ENCODE measurements at regions not wholly inside any gene's neighbourhood (a gene's known extent, or its start where the extent isn't known, plus 50 kb on each side); places are given as distances from the start of the nearest gene placed in this dataset.
A peak's percentile ranks its signal among the peaks of the same experiment; 100 is the strongest.

- DNase-seq (ENCODE audit: low spot score) (no peak), ATAC-seq (no peak)
- H3K4me1 ChIP-seq (ENCODE audit: insufficient read depth) = no peaks in the 10 kb centered on the region
- no peak overlapping the region for H3K4me3 ChIP-seq
- H3K4me2 ChIP-seq = no peak overlapping the region
- no peaks in the 10 kb centered on the region for H3K4me1 Mint-ChIP-seq
- no peaks in the 10 kb centered on the region for H3K36me3 Mint-ChIP-seq (ENCODE audit: low read depth)
- H3K4me3 Mint-ChIP-seq = no peak overlapping the region
- no peaks in the 10 kb centered on the region for H3K9me2 ChIP-seq (ENCODE audit: insufficient read depth)
- TF ChIP-seq JUNB (IDR thresholded peaks at IDR 0.05; ENCODE audit: unreplicated experiment) = no peak
- TF ChIP-seq, protein P1, sequence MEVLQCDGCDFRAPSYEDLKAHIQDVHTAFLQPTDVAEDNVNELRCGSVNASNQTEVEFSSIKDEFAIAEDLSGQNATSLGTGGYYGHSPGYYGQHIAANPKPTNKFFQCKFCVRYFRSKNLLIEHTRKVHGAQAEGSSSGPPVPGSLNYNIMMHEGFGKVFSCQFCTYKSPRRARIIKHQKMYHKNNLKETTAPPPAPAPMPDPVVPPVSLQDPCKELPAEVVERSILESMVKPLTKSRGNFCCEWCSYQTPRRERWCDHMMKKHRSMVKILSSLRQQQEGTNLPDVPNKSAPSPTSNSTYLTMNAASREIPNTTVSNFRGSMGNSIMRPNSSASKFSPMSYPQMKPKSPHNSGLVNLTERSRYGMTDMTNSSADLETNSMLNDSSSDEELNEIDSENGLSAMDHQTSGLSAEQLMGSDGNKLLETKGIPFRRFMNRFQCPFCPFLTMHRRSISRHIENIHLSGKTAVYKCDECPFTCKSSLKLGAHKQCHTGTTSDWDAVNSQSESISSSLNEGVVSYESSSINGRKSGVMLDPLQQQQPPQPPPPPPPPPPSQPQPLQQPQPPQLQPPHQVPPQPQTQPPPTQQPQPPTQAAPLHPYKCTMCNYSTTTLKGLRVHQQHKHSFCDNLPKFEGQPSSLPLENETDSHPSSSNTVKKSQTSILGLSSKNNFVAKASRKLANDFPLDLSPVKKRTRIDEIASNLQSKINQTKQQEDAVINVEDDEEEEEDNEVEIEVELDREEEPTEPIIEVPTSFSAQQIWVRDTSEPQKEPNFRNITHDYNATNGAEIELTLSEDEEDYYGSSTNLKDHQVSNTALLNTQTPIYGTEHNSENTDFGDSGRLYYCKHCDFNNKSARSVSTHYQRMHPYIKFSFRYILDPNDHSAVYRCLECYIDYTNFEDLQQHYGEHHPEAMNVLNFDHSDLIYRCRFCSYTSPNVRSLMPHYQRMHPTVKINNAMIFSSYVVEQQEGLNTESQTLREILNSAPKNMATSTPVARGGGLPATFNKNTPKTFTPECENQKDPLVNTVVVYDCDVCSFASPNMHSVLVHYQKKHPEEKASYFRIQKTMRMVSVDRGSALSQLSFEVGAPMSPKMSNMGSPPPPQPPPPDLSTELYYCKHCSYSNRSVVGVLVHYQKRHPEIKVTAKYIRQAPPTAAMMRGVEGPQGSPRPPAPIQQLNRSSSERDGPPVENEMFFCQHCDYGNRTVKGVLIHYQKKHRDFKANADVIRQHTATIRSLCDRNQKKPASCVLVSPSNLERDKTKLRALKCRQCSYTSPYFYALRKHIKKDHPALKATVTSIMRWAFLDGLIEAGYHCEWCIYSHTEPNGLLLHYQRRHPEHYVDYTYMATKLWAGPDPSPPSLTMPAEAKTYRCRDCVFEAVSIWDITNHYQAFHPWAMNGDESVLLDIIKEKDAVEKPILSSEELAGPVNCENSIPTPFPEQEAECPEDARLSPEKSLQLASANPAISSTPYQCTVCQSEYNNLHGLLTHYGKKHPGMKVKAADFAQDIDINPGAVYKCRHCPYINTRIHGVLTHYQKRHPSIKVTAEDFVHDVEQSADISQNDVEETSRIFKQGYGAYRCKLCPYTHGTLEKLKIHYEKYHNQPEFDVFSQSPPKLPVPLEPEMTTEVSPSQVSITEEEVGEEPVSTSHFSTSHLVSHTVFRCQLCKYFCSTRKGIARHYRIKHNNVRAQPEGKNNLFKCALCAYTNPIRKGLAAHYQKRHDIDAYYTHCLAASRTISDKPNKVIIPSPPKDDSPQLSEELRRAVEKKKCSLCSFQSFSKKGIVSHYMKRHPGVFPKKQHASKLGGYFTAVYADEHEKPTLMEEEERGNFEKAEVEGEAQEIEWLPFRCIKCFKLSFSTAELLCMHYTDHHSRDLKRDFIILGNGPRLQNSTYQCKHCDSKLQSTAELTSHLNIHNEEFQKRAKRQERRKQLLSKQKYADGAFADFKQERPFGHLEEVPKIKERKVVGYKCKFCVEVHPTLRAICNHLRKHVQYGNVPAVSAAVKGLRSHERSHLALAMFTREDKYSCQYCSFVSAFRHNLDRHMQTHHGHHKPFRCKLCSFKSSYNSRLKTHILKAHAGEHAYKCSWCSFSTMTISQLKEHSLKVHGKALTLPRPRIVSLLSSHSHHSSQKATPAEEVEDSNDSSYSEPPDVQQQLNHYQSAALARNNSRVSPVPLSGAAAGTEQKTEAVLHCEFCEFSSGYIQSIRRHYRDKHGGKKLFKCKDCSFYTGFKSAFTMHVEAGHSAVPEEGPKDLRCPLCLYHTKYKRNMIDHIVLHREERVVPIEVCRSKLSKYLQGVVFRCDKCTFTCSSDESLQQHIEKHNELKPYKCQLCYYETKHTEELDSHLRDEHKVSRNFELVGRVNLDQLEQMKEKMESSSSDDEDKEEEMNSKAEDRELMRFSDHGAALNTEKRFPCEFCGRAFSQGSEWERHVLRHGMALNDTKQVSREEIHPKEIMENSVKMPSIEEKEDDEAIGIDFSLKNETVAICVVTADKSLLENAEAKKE (CRISPR knock-in tag; IDR thresholded peaks at IDR 0.05) = no peak
- no peaks in the 10 kb centered on the region for H3F3A ChIP-seq (replicated peaks; ENCODE audit: low read depth)
- H3K27ac ChIP-seq (ENCODE audit: low read depth) = no peak overlapping the region
- H3K79me2 ChIP-seq (replicated peaks; ENCODE audit: insufficient read depth) = no peaks in the 10 kb centered on the region
- H3K27me3 ChIP-seq (ENCODE audit: insufficient read depth) = no peaks in the 10 kb centered on the region
- H3K36me3 ChIP-seq (ENCODE audit: insufficient read depth) = no peaks in the 10 kb centered on the region
- peak overlapping the region; percentile 72 for H2AFZ ChIP-seq
- no peaks in the 10 kb centered on the region for H4K20me1 ChIP-seq (replicated peaks; ENCODE audit: insufficient read depth)
- H3K9me3 Mint-ChIP-seq = no peaks in the 10 kb centered on the region
- H3K27ac Mint-ChIP-seq = no peak overlapping the region
- no peaks in the 10 kb centered on the region for H3K27me3 Mint-ChIP-seq (ENCODE audit: insufficient read depth, low read depth, poor library complexity)
Measured at GRCh38 chr13:63700350-63700749, 2284.7 kb upstream of the PCDH20 start.

DNA sequence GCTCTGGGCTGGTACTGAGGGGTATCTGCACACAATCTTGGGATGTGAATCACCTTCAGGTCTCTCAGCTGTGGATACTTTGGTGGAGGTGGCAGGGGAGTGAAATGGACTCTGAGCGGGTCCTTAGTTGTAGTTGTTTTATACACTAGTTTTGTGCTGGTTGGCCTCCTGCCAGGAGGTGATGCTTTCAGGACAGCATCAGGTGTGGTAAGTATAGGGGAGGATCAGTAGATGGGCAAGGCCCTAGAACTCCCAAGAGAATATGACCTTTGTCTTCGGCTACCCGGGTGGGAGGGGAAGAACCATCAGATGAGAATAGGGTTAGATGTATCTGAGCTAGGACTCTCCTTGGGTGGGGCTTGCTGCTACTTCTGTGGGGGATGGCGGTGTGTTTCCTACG, 2284.3 kb upstream of the PCDH20 start:
- DNase-seq (ENCODE audit: low spot score) (no peak), ATAC-seq (no peak)
- Histone ChIP-seq H3K4me2 (no peak overlapping the region), H3K4me1 (ENCODE audit: insufficient read depth) (no peaks in the 10 kb centered on the region), H3K27ac (ENCODE audit: low read depth) (no peak overlapping the region), H3K4me3 (no peak overlapping the region), H3K9me2 (ENCODE audit: insufficient read depth) (no peaks in the 10 kb centered on the region), H3K27me3 (ENCODE audit: insufficient read depth) (no peaks in the 10 kb centered on the region), H3K36me3 (ENCODE audit: insufficient read depth) (no peaks in the 10 kb centered on the region), H3K79me2 (replicated peaks; ENCODE audit: insufficient read depth) (no peaks in the 10 kb centered on the region), H4K20me1 (replicated peaks; ENCODE audit: insufficient read depth) (no peaks in the 10 kb centered on the region), H2AFZ (no peak overlapping the region), H3F3A (replicated peaks; ENCODE audit: low read depth) (no peaks in the 10 kb centered on the region)
- H3K9me3 Mint-ChIP-seq = no peaks in the 10 kb centered on the region
- no peaks in the 10 kb centered on the region for H3K36me3 Mint-ChIP-seq (ENCODE audit: low read depth)
- H3K4me1 Mint-ChIP-seq = no peaks in the 10 kb centered on the region
- no peak overlapping the region for H3K27ac Mint-ChIP-seq
- no peak overlapping the region for H3K4me3 Mint-ChIP-seq
- no peaks in the 10 kb centered on the region for H3K27me3 Mint-ChIP-seq (ENCODE audit: insufficient read depth, low read depth, poor library complexity)
- TF ChIP-seq JUNB (IDR thresholded peaks at IDR 0.05; ENCODE audit: unreplicated experiment) (no peak), REST (IDR thresholded peaks at IDR 0.05; ENCODE audit: unreplicated experiment) (no peak), EZH2 (IDR thresholded peaks at IDR 0.05; ENCODE audit: low read depth, unreplicated experiment) (no peak), ZNF331 (CRISPR knock-in tag; IDR thresholded peaks at IDR 0.05; ENCODE audit: low read depth) (no peak), EZH2phosphoT487 (IDR thresholded peaks at IDR 0.05; ENCODE audit: unreplicated experiment) (no peak), ZNF114 (CRISPR knock-in tag; IDR thresholded peaks at IDR 0.05) (no peak)

Measured in GM23338 (cell line).